Naive thymus-derived CD4-positive, alpha-beta T cell (primary cell): ENCODE measurements at regions not wholly inside any gene's neighbourhood (a gene's known extent, or its start where the extent isn't known, plus 50 kb on each side); places are given as distances from the start of the nearest gene placed in this dataset.

Experiments used
- ATAC-seq: fragments of 150-1000 bp; cut with Tn5 transposase; 2 replicates; pipeline ENCODE4 v1.10.0; 2021; ENCODE audit warnings: mild to moderate bottlenecking, moderate library complexity
- CTCF ChIA-PET: fragments of 350-600 bp; sonication (Branson Sonifier 250); formaldehyde crosslinking; loops from one replicate; lab custom pipeline; 2021; ENCODE audit warnings: antibody characterized with exemption; lab: Charles Lee
- POLR2A ChIA-PET: fragments of 350-600 bp; sonication (Branson Sonifier 250); formaldehyde crosslinking; loops from one replicate; lab custom pipeline; 2021; ENCODE audit warnings: antibody characterized with exemption, inconsistent platforms; lab: Charles Lee
- DNase-seq, 9 donors: peaks; one replicate each; pipeline versions ENCODE4 v3.0.0 to v3.0.0-alpha.2; 2020 to 2022; ENCODE audit warnings: mixed read lengths in 1 of 9
- H3K27ac ChIP-seq: one replicate; pipeline ENCODE4 v1.7.0; 2013; ENCODE audit warnings: mild to moderate bottlenecking, low read depth, low read length, moderate library complexity
- H3K27me3 ChIP-seq, 2 donors: one replicate each; pipeline ENCODE4 v1.7.0; 2013; ENCODE audit warnings: low read length in 2 of 2, mild to moderate bottlenecking in 2 of 2, moderate library complexity in 2 of 2; ENCODE audit not compliant: control insufficient read depth in 2 of 2, insufficient read depth in 2 of 2
- H3K36me3 ChIP-seq, 3 experiments: 1 replicate in 2 of 3; 2 replicates in 1 of 3; pipeline ENCODE4 v1.7.0; 2013; ENCODE audit warnings: low read length in 3 of 3, mild to moderate bottlenecking in 3 of 3, moderate library complexity in 1 of 3; ENCODE audit not compliant: insufficient read depth in 3 of 3, control insufficient read depth in 2 of 3
- H3K4me1 ChIP-seq, 2 donors: one replicate each; pipeline ENCODE4 v1.7.0; 2013; ENCODE audit warnings: low read length in 2 of 2, mild to moderate bottlenecking in 2 of 2, moderate library complexity in 1 of 2; ENCODE audit not compliant: control insufficient read depth in 2 of 2, insufficient read depth in 2 of 2
- H3K4me3 ChIP-seq: 2 replicates; pipeline ENCODE4 v1.7.0; 2013; ENCODE audit warnings: mild to moderate bottlenecking, low read length
- H3K9me3 ChIP-seq, 3 experiments: 1 replicate in 2 of 3; 2 replicates in 1 of 3; pipeline ENCODE4 v1.7.0; 2013; ENCODE audit warnings: low read length in 3 of 3; ENCODE audit not compliant: control insufficient read depth in 2 of 3
- H3K27ac Mint-ChIP-seq, 9 donors: one replicate each; pipeline ENCODE4 v1.8.0; 2020 to 2022; ENCODE audit warnings: mixed read lengths in 9 of 9, mild to moderate bottlenecking in 8 of 9, moderate library complexity in 5 of 9, inconsistent platforms in 2 of 9
- H3K27me3 Mint-ChIP-seq, 5 donors: one replicate each; pipeline ENCODE4 v1.8.0; 2021 to 2022; ENCODE audit warnings: mixed read lengths in 5 of 5, mild to moderate bottlenecking in 1 of 5
- H3K36me3 Mint-ChIP-seq, 5 donors: one replicate each; pipeline ENCODE4 v1.8.0; 2020 to 2022; ENCODE audit warnings: mixed read lengths in 5 of 5, mild to moderate bottlenecking in 3 of 5, inconsistent platforms in 1 of 5
- H3K4me1 Mint-ChIP-seq, 7 donors: one replicate each; pipeline ENCODE4 v1.8.0; 2020 to 2022; ENCODE audit warnings: mixed read lengths in 7 of 7, mild to moderate bottlenecking in 3 of 7, inconsistent platforms in 1 of 7
- H3K4me3 Mint-ChIP-seq, 10 donors: one replicate each; pipeline ENCODE4 v1.8.0; 2020 to 2022; ENCODE audit warnings: mild to moderate bottlenecking in 10 of 10, mixed read lengths in 10 of 10, moderate library complexity in 6 of 10, inconsistent platforms in 2 of 10
- H3K9me3 Mint-ChIP-seq, 11 donors: one replicate each; pipeline ENCODE4 v1.8.0; 2020 to 2022; ENCODE audit warnings: mixed read lengths in 11 of 11, mild to moderate bottlenecking in 4 of 11, inconsistent platforms in 1 of 11, moderate library complexity in 1 of 11
- intact Hi-C, 2 donors: fragments of 100-400 bp; cut with micrococcal nuclease; formaldehyde crosslinking; loops; one replicate each; pipeline ENCODE4 v1.15.1; 2023

- ChIA-PET POLR2A (no interaction called here), CTCF (no interaction called here)
- Histone ChIP-seq H3K36me3 (no peaks in the 10 kb centered on the region), H3K4me3 (no peak overlapping the region), H3K27ac (no peak overlapping the region), H3K4me1 (no peaks in the 10 kb centered on the region), H3K27me3 (no peaks in the 10 kb centered on the region), H3K9me3 (no peaks in the 10 kb centered on the region)
- intact Hi-C loops = no loop called here
- H3K36me3 Mint-ChIP-seq = no peaks in the 10 kb centered on the region
- ATAC-seq = no peak
- DNase-seq = no peak
- no peak overlapping the region for H3K4me3 Mint-ChIP-seq
- H3K9me3 Mint-ChIP-seq = peaks cover 0 to 19% (median 7%) of the 10 kb centered on the region in 11 donors
- no peaks in the 10 kb centered on the region for H3K4me1 Mint-ChIP-seq
- H3K27ac Mint-ChIP-seq = no peak overlapping the region
- H3K27me3 Mint-ChIP-seq = peaks cover 0 to 24% (median 15%) of the 10 kb centered on the region in 5 donors
Observed at GRCh38 chr16:73670836-73671820, 623.2 kb upstream of the ZFHX3 start.

DNA sequence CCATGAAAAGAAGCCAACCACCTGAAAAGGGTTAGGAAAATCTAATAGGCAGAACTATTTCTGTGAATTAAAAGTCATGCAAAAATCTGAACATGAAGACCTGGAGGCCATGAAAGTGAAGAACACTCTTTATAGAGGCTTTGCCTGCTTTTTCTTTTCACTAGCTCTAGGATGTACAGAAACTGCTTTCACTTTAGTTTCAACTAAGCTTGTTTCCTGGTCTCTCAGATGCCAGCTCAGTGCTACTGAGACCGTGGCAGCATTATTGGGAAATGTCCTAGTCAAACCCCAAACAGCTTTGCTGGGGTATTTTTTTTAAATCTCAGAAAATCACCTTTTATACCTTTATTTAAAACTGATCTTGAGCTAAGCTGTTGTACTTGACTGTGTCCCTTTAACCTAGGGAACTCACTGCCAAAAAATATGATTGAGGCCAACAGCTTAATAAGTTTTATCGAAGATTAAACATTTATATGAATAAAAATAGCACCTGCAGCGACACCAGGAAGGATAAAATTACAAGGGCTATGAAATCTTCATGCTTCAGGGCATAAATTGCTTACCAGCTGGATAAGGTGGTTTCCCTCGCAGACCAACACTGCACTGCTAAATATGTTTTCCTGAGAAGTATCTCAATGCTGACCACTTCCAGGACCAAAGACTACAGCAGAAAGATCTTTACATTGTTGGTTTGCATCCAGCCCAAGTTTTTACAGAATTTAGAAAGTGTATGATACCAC, 621.8 kb upstream of the ZFHX3 start:
- DNase-seq = no peak
- no peaks in the 10 kb centered on the region for H3K36me3 ChIP-seq
- Mint-ChIP-seq H3K27ac (no peak overlapping the region), H3K36me3 (no peaks in the 10 kb centered on the region), H3K27me3 (peaks cover 0 to 24% (median 15%) of the 10 kb centered on the region in 5 donors), H3K4me1 (no peaks in the 10 kb centered on the region), H3K4me3 (no peak overlapping the region), H3K9me3 (peaks cover 0 to 16% (median 7%) of the 10 kb centered on the region in 11 donors)
- no peaks in the 10 kb centered on the region for H3K27me3 ChIP-seq
- H3K4me1 ChIP-seq = no peaks in the 10 kb centered on the region
- CTCF ChIA-PET = interaction anchor here (0.6 kb wide), 1 partner anchor 301 kb away, joined by 3 read pairs; no protein-coding TSS in a partner anchor
- H3K9me3 ChIP-seq = no peaks in the 10 kb centered on the region
- POLR2A ChIA-PET = no interaction called here
- no peak overlapping the region for H3K27ac ChIP-seq
- intact Hi-C loops = no loop called here
- H3K4me3 ChIP-seq = no peak overlapping the region
- ATAC-seq = no peak

DNA sequence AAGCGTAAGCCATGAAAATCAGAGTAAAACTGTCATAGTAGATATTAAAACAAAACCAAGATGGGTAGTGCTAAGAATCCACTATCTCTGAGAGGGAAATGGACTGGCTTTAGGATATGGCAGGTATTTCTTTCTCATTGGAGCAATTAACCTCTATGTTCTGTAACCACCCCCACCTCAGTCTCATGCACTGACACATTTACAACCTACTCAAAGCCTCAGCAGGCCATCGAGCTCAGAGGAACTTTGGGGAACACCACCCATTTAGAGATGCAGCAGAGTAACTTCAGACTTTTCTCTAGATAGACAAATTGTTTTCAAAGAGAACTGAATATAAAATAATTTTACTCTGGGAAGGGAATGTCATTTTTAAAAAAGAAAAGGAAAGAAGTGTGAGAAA, 615.8 kb upstream of the ZFHX3 start:
- POLR2A ChIA-PET = no interaction called here
- Histone ChIP-seq H3K36me3 (no peaks in the 10 kb centered on the region), H3K27me3 (no peaks in the 10 kb centered on the region), H3K4me3 (no peak overlapping the region), H3K4me1 (no peaks in the 10 kb centered on the region), H3K9me3 (no peaks in the 10 kb centered on the region), H3K27ac (no peak overlapping the region)
- intact Hi-C loops = no loop called here
- H3K27ac Mint-ChIP-seq = no peak overlapping the region
- CTCF ChIA-PET = no interaction called here
- H3K36me3 Mint-ChIP-seq = no peaks in the 10 kb centered on the region
- H3K4me1 Mint-ChIP-seq = no peaks in the 10 kb centered on the region
- peaks cover 0 to 22% (median 2%) of the 10 kb centered on the region in 11 donors for H3K9me3 Mint-ChIP-seq
- no peak overlapping the region for H3K4me3 Mint-ChIP-seq
- no peak for DNase-seq
- H3K27me3 Mint-ChIP-seq = peaks cover 0 to 10% (median 2%) of the 10 kb centered on the region in 5 donors
- no peak for ATAC-seq

DNA sequence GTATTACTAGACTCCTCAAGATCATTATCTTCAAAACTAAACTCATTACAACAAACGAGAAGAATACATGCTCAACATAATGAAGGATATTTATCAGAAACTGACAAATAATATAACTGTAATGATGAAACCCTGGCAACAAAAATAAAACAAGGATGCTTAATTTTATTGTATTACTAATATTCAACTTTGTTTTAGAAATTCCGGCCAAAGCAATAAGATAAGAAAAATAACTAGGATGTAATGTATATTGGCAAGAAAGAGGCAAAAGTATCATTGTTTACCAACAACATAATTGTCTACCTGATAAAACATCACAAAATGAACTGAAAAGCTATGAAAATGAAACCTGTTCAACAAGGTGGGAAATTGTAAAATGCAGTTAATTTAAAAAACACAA, 588.3 kb upstream of the ZFHX3 start:
- Mint-ChIP-seq H3K4me1 (no peaks in the 10 kb centered on the region), H3K36me3 (peaks cover 0 to 5% (median 0%) of the 10 kb centered on the region in 5 donors), H3K27me3 (peaks cover 0 to 9% (median 0%) of the 10 kb centered on the region in 5 donors), H3K9me3 (peaks cover 4 to 18% (median 9%) of the 10 kb centered on the region in 11 donors), H3K27ac (no peak overlapping the region), H3K4me3 (no peak overlapping the region)
- intact Hi-C loops = no loop called here
- ChIA-PET CTCF (no interaction called here), POLR2A (no interaction called here)
- DNase-seq (no peak), ATAC-seq (no peak)
- no peaks in the 10 kb centered on the region for H3K27me3 ChIP-seq
- H3K4me1 ChIP-seq = no peaks in the 10 kb centered on the region
- H3K4me3 ChIP-seq = no peak overlapping the region
- H3K9me3 ChIP-seq = no peaks in the 10 kb centered on the region
- no peak overlapping the region for H3K27ac ChIP-seq
- H3K36me3 ChIP-seq = no peaks in the 10 kb centered on the region

DNA sequence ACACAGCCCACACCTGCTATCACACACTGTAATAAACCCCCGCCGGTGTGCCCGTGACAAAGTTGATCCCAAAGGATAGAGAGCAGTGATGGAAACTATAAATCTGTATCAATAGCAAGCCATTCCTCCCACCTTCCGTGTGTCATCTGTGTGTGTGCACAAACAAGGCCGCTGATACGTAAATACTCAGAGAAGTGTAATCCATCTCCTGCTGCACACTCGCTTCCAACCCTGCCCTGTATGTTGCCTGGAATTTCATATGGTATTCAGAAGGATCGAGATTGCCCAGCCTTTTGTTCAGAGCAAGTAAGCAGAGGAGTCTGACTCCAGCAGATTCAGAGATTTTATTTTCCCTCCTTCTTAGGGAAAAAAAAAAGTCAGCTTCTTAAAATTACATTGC, 581.1 kb upstream of the ZFHX3 start:
- H3K27me3 ChIP-seq = no peaks in the 10 kb centered on the region
- H3K4me1 ChIP-seq = no peaks in the 10 kb centered on the region
- no peaks in the 10 kb centered on the region for H3K9me3 ChIP-seq
- no peaks in the 10 kb centered on the region for H3K36me3 ChIP-seq
- Mint-ChIP-seq H3K4me3 (no peak overlapping the region), H3K27ac (no peak overlapping the region), H3K36me3 (no peaks in the 10 kb centered on the region), H3K27me3 (peaks cover 0 to 9% (median 0%) of the 10 kb centered on the region in 5 donors), H3K9me3 (peaks cover 0 to 2% (median 0%) of the 10 kb centered on the region in 11 donors), H3K4me1 (no peaks in the 10 kb centered on the region)
- no peak for ATAC-seq
- POLR2A ChIA-PET = no interaction called here
- no peak overlapping the region for H3K27ac ChIP-seq
- intact Hi-C loops = no loop called here
- DNase-seq = no peak
- H3K4me3 ChIP-seq = no peak overlapping the region
- CTCF ChIA-PET = no interaction called here

GRCh38 chr16:73617738-73618137, 569.8 kb upstream of the ZFHX3 start:
- no peaks in the 10 kb centered on the region for H3K27me3 ChIP-seq
- H3K27ac ChIP-seq = no peak overlapping the region
- no peaks in the 10 kb centered on the region for H3K9me3 ChIP-seq
- peaks cover 0 to 13% (median 8%) of the 10 kb centered on the region in 5 donors for H3K27me3 Mint-ChIP-seq
- H3K36me3 Mint-ChIP-seq = no peaks in the 10 kb centered on the region
- ATAC-seq (no peak), DNase-seq (no peak)
- intact Hi-C loops = no loop called here
- H3K9me3 Mint-ChIP-seq = peaks cover 0 to 9% (median 0%) of the 10 kb centered on the region in 11 donors
- H3K4me1 ChIP-seq = no peaks in the 10 kb centered on the region
- H3K4me1 Mint-ChIP-seq = no peaks in the 10 kb centered on the region
- ChIA-PET POLR2A (no interaction called here), CTCF (no interaction called here)
- no peak overlapping the region for H3K27ac Mint-ChIP-seq
- H3K4me3 Mint-ChIP-seq = no peak overlapping the region
- no peaks in the 10 kb centered on the region for H3K36me3 ChIP-seq
- no peak overlapping the region for H3K4me3 ChIP-seq
